ENCODE measurements at regions not wholly inside any gene's neighbourhood (a gene's known extent, or its start where the extent isn't known, plus 50 kb on each side); places are given as distances from the start of the nearest gene placed in this dataset.

- TF ChIP-seq IRF5 (IDR thresholded peaks at IDR 0.05; ENCODE audit: borderline replicate concordance) (no peak), SMAD1 (IDR thresholded peaks at IDR 0.05; ENCODE audit: low read depth, partially characterized antibody) (no peak), MEF2A (IDR thresholded peaks at IDR 0.05; ENCODE audit: insufficient read depth, low read depth, low read length) (no peak), SIN3A (IDR thresholded peaks at IDR 0.05; ENCODE audit: low read depth, low read length) (no peak), BRCA1 (IDR thresholded peaks at IDR 0.05; ENCODE audit: low read depth, low read length) (no peak), STAT3 (IDR thresholded peaks at IDR 0.05; ENCODE audit: low read depth, low read length) (no peak)
- TF ChIP-seq, protein P1, sequence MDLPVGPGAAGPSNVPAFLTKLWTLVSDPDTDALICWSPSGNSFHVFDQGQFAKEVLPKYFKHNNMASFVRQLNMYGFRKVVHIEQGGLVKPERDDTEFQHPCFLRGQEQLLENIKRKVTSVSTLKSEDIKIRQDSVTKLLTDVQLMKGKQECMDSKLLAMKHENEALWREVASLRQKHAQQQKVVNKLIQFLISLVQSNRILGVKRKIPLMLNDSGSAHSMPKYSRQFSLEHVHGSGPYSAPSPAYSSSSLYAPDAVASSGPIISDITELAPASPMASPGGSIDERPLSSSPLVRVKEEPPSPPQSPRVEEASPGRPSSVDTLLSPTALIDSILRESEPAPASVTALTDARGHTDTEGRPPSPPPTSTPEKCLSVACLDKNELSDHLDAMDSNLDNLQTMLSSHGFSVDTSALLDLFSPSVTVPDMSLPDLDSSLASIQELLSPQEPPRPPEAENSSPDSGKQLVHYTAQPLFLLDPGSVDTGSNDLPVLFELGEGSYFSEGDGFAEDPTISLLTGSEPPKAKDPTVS (IDR thresholded peaks at IDR 0.05; ENCODE audit: low read depth, low read length) = no peak
Observed at GRCh38 chr5:159450417-159450816, 120.1 kb upstream of the IL12B start (continued).

DNA sequence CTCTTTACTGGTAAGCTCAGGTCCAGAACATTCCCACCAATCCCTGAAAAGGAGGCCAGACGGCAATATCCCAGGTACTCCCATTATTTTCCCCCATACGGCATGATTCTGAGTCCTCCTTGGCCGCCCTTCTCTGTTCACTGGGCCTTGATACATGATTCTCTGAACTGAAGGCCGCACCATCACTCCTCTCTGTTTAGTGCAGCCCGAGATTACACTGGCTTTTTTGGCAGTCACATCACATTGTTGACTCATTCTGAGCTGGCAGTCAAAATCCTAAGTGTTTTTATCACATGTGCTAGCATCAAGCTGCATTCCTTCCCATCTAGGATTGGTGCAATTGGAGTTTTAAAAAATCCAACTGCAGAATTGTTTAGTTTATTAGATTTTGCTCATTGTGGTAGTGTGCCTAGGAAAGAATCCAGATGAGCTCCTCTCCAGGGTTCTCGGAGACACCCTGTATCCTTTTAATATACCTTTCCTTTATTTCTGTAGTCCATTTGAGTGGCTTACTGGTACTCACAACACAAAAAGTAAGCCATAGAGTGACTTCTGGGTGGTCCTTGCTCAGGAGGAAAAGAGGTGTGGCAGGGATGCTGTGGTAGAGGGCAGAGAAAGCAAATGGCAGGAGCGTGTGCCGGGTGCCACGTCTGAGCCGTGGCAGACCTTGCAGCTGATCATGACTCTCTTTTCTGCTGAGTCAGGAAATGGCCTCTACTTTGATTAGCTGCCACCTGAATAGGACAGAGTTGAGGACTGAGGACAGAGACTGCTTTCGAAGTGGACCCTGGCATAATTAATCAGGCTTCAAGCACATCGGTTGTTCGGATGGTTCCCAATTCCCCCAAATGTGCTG lies 121.1 kb upstream of the IL12B start:
- Histone ChIP-seq H3K79me2 (ENCODE audit: control insufficient read depth, insufficient read depth, low read length) (no peaks in the 10 kb centered on the region), H3K9ac (ENCODE audit: control insufficient read depth, insufficient read depth, low read length) (no peak overlapping the region), H3K27me3 (replicated peaks in 1 of 2; ENCODE audit: control insufficient read depth in 2 of 2, insufficient read depth in 2 of 2, low read length in 1 of 2) (no peaks in the 10 kb centered on the region), H3K27ac (ENCODE audit: control insufficient read depth, insufficient read depth) (no peak overlapping the region), H3K4me3 (no peak overlapping the region), H3K9me3 (replicated peaks; ENCODE audit: control insufficient read depth, insufficient read depth, low read length) (no peaks in the 10 kb centered on the region; the same call in 2 of the 3 replicates), H4K20me1 (ENCODE audit: control insufficient read depth, insufficient read depth) (no peaks in the 10 kb centered on the region), H3K36me3 (ENCODE audit: control insufficient read depth in 2 of 2, insufficient read depth in 2 of 2, low read length in 1 of 2) (no peaks in the 10 kb centered on the region), H2AFZ (ENCODE audit: control insufficient read depth, low read depth, low read length) (no peak overlapping the region), H3K4me1 (ENCODE audit: control insufficient read depth, insufficient read depth, low read length) (peaks cover 31% of the 10 kb centered on the region), H3K4me2 (ENCODE audit: control insufficient read depth, insufficient read depth) (no peak overlapping the region)
- ATAC-seq (no peak), DNase-seq (ENCODE audit: low read depth, low spot score) (no peak), FAIRE-seq (no peak)
- ChIA-PET CTCF (interaction anchor here (0.9 to 4.7 kb wide), 9 partner anchors 9 to 294 kb away, joined by 3 to 42 read pairs (median 3); no protein-coding TSS in a partner anchor), POLR2A (interaction anchor here (0.9 to 3.4 kb wide), 4 partner anchors 10 to 23 kb away, joined by 3 to 16 read pairs (median 4); no protein-coding TSS in a partner anchor), RAD21 (ENCODE audit: unreplicated experiment) (interaction anchor here (0.9 to 6.7 kb wide), 3 partner anchors 10 to 119 kb away, joined by 3 to 34 read pairs (median 7); no protein-coding TSS in a partner anchor), SMC1A (ENCODE audit: uncharacterized antibody, unreplicated experiment) (interaction anchor here (1.1 to 4.3 kb wide), 4 partner anchors 20 to 119 kb away, joined by 3 to 23 read pairs (median 5); no protein-coding TSS in a partner anchor)
- no TSS peak for BruUV-seq (replicated peaks)
- intact Hi-C loops (cut with micrococcal nuclease; ENCODE audit: unreplicated experiment) = no loop called here
- in situ Hi-C loops (cut with MboI) = no loop called here
- 83% methylated on average over 13 of the region's 13 CpGs for WGBS (ENCODE audit: insufficient coverage, insufficient replicate concordance, low lambda C conversion rate, missing lambda C conversion rate)
- TF ChIP-seq STAT1 (conservative IDR thresholded peaks at IDR 0.05) = no peak
- no peak for TF ChIP-seq MTA2 (IDR thresholded peaks at IDR 0.05; ENCODE audit: low read depth)
- no peak for TF ChIP-seq KDM1A (IDR thresholded peaks at IDR 0.05; ENCODE audit: borderline replicate concordance)
- TF ChIP-seq HDGF (IDR thresholded peaks at IDR 0.05) = no peak
- TF ChIP-seq SUPT20H (IDR thresholded peaks at IDR 0.05; ENCODE audit: borderline replicate concordance, control insufficient read depth, low read depth, low read length) = no peak
- TF ChIP-seq POU2F2 (IDR thresholded peaks at IDR 0.05; ENCODE audit: borderline replicate concordance, low read depth, low read length) = no peak
- TF ChIP-seq ZNF384 (IDR thresholded peaks at IDR 0.05; ENCODE audit: borderline replicate concordance, low read depth, low read length) = no peak
- TF ChIP-seq, protein P2, sequence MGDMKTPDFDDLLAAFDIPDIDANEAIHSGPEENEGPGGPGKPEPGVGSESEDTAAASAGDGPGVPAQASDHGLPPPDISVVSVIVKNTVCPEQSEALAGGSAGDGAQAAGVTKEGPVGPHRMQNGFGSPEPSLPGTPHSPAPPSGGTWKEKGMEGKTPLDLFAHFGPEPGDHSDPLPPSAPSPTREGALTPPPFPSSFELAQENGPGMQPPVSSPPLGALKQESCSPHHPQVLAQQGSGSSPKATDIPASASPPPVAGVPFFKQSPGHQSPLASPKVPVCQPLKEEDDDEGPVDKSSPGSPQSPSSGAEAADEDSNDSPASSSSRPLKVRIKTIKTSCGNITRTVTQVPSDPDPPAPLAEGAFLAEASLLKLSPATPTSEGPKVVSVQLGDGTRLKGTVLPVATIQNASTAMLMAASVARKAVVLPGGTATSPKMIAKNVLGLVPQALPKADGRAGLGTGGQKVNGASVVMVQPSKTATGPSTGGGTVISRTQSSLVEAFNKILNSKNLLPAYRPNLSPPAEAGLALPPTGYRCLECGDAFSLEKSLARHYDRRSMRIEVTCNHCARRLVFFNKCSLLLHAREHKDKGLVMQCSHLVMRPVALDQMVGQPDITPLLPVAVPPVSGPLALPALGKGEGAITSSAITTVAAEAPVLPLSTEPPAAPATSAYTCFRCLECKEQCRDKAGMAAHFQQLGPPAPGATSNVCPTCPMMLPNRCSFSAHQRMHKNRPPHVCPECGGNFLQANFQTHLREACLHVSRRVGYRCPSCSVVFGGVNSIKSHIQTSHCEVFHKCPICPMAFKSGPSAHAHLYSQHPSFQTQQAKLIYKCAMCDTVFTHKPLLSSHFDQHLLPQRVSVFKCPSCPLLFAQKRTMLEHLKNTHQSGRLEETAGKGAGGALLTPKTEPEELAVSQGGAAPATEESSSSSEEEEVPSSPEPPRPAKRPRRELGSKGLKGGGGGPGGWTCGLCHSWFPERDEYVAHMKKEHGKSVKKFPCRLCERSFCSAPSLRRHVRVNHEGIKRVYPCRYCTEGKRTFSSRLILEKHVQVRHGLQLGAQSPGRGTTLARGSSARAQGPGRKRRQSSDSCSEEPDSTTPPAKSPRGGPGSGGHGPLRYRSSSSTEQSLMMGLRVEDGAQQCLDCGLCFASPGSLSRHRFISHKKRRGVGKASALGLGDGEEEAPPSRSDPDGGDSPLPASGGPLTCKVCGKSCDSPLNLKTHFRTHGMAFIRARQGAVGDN (IDR thresholded peaks at IDR 0.05) = no peak
- no peak for TF ChIP-seq KAT2A (conservative IDR thresholded peaks at IDR 0.05; ENCODE audit: control insufficient read depth, low read depth, low read length)

All from GM12878 (cell line).